ENCODE measurements at regions not wholly inside any gene's neighbourhood (a gene's known extent, or its start where the extent isn't known, plus 50 kb on each side); places are given as distances from the start of the nearest gene placed in this dataset.

DNA sequence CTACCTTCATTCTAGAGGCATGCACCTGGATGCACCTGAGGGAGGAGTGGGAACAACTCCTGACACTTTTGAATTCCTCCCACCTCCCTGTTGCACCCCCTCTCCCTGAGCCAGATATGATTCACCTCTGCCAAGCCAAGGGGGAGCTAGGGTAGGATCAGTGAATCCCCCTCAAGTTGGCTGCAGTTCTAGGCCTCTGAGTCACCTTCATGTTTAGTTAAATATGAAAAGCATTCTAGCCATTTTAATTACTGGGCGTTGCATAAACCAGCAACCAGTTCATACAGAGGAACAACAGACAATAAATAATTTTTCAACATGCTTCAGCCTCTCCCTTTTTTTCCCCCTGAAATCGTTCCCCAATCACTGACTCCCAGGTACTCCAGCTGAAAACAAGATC is 1440.2 kb downstream of the ADGRL3 start:
- H2AK5ac ChIP-seq (ENCODE audit: insufficient read length, low read length): no peak overlapping the region
- Mint-ChIP-seq H3K36me3 (ENCODE audit: insufficient read depth in 1 of 3, low read depth in 3 of 3) (no peaks in the 10 kb centered on the region), H3K27me3 (ENCODE audit: low read depth) (no peaks in the 10 kb centered on the region), H3K27ac (no peak overlapping the region), H3K4me3 (no peak overlapping the region), H3K9me3 (no peaks in the 10 kb centered on the region), H3K4me1 (no peaks in the 10 kb centered on the region; a peak in 1 of 4 replicates)
- no peak for DNase-seq
- H2BK120ac ChIP-seq (ENCODE audit: low read depth, low read length, poor library complexity, severe bottlenecking): no peak overlapping the region
- no peak overlapping the region for H4K91ac ChIP-seq (ENCODE audit: insufficient read length, low read depth, low read length)
- no peak overlapping the region for H3K14ac ChIP-seq (ENCODE audit: insufficient read depth, low read length)
- no peak overlapping the region for H3K4ac ChIP-seq (ENCODE audit: low read depth, low read length)
- no peak overlapping the region for H3K18ac ChIP-seq (ENCODE audit: insufficient read length, low read depth, low read length)
- H4K5ac ChIP-seq (ENCODE audit: insufficient read length, low read depth, low read length): no peak overlapping the region
- TF ChIP-seq CTCF (conservative IDR thresholded peaks at IDR 0.05): no peak
- no peak overlapping the region for H3K27ac ChIP-seq (ENCODE audit: insufficient read length, low read depth, low read length)
- no peak overlapping the region for H3K4me2 ChIP-seq (ENCODE audit: insufficient read depth, insufficient read length, low read length)
- no peaks in the 10 kb centered on the region for H3K79me2 ChIP-seq (ENCODE audit: insufficient read depth, low read length)
- H3K27me3 ChIP-seq (ENCODE audit: insufficient read depth, low read length): no peaks in the 10 kb centered on the region
- H4K20me1 ChIP-seq (ENCODE audit: control insufficient read depth, insufficient read depth, insufficient read length): no peaks in the 10 kb centered on the region
- no peaks in the 10 kb centered on the region for H3K23me2 ChIP-seq (ENCODE audit: insufficient read length, low read depth, low read length, poor library complexity, severe bottlenecking)
- no peaks in the 10 kb centered on the region for H3K9me3 ChIP-seq (ENCODE audit: control insufficient read depth, low read depth, low read length)
- no peak overlapping the region for H2BK20ac ChIP-seq (ENCODE audit: low read depth, low read length, poor library complexity, severe bottlenecking)
- H2BK5ac ChIP-seq (ENCODE audit: insufficient read length, low read length): no peak overlapping the region
- no peak overlapping the region for H3T11ph ChIP-seq (ENCODE audit: low read length)
- no peak overlapping the region for H2BK12ac ChIP-seq (ENCODE audit: insufficient read length, low read depth, low read length)
- H3K79me1 ChIP-seq (ENCODE audit: insufficient read depth, low read depth, low read length, poor library complexity, severe bottlenecking): no peaks in the 10 kb centered on the region
- H3K56ac ChIP-seq (ENCODE audit: insufficient read length, low read depth, low read length): no peak overlapping the region
- H4K8ac ChIP-seq (replicated peaks; ENCODE audit: insufficient read length, low read depth, low read length): no peak overlapping the region
- H3K23ac ChIP-seq (ENCODE audit: insufficient read length, low read depth, low read length): no peak overlapping the region
- H2BK15ac ChIP-seq (ENCODE audit: low read depth, low read length): no peak overlapping the region
- no peak overlapping the region for H2AFZ ChIP-seq (ENCODE audit: low read length)
- H3K4me1 ChIP-seq (ENCODE audit: insufficient read depth, low read length): no peaks in the 10 kb centered on the region
- no CpG with 5 or more reads among the region's 2 CpGs for WGBS (ENCODE audit: extremely low coverage, insufficient read length, low lambda C conversion rate)
- H3K9ac ChIP-seq (ENCODE audit: extremely low read depth, insufficient read length, low read length): no peak overlapping the region

Data from H9 (cell line).